ENCODE measurements at regions not wholly inside any gene's neighbourhood (a gene's known extent, or its start where the extent isn't known, plus 50 kb on each side); places are given as distances from the start of the nearest gene placed in this dataset.

DNA sequence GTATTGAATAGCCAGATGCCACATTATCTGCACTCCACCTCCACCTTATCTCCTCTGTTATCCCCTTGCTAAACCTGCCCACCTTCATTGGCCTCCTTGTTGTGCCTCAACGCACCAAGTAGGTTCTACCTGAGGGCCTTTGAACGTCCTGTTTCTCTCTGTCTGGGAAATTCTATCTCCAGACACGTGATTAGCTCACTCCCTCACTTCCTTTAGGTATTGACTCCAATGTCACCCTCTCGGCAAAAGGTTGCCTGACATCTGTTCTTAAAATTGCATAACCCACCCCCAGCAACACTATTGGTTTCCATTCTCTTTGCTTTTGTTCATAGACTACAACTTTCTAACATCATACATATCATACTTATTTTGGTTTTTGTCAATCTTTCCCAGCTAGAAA is 56.5 kb upstream of the MEDAG start:
- DNase-seq (ENCODE audit: low read depth) = no peak
- no peak overlapping the region for H3K4me3 ChIP-seq (ENCODE audit: low read depth, low read length)
- TF ChIP-seq, protein P1, sequence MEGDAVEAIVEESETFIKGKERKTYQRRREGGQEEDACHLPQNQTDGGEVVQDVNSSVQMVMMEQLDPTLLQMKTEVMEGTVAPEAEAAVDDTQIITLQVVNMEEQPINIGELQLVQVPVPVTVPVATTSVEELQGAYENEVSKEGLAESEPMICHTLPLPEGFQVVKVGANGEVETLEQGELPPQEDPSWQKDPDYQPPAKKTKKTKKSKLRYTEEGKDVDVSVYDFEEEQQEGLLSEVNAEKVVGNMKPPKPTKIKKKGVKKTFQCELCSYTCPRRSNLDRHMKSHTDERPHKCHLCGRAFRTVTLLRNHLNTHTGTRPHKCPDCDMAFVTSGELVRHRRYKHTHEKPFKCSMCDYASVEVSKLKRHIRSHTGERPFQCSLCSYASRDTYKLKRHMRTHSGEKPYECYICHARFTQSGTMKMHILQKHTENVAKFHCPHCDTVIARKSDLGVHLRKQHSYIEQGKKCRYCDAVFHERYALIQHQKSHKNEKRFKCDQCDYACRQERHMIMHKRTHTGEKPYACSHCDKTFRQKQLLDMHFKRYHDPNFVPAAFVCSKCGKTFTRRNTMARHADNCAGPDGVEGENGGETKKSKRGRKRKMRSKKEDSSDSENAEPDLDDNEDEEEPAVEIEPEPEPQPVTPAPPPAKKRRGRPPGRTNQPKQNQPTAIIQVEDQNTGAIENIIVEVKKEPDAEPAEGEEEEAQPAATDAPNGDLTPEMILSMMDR (IDR thresholded peaks at IDR 0.05; ENCODE audit: insufficient read depth, low read depth, low read length, missing control alignments) = no peak

DNA sequence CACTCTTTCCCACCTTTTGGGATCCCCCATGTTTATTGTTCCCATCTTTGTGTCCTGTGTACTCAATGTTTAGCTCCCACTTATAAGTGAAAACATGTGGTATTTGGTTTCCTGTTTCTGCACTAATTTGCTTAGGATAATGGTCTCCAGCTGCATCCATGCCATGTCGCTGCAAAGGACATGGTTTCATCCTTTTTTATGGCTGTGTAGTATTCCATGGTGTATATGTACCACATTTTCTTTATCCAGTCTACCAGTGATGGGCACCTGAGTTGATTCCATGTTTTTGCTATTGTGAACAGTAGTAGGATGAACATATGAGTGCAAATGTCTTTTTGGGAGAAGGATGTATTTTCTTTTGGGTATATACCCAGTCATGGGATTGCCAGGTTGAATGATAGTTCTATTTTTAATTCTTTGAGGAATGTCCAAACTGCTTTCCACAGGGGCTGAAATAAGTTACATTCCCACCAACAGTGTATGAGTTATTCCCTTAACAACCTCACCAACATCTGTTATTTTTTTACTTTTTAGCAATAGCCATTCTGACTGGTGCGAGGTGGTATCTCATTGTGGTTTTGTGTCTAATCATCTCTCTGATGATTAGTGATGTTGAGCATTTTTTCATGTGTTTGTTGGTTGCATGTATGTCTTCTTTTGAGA is 55.7 kb upstream of the MEDAG start:
- DNase-seq (ENCODE audit: low read depth) = no peak
- TF ChIP-seq, protein P1 (IDR thresholded peaks at IDR 0.05; ENCODE audit: insufficient read depth, low read depth, low read length, missing control alignments) = no peak
- H3K4me3 ChIP-seq (ENCODE audit: low read depth, low read length) = no peak overlapping the region

DNA sequence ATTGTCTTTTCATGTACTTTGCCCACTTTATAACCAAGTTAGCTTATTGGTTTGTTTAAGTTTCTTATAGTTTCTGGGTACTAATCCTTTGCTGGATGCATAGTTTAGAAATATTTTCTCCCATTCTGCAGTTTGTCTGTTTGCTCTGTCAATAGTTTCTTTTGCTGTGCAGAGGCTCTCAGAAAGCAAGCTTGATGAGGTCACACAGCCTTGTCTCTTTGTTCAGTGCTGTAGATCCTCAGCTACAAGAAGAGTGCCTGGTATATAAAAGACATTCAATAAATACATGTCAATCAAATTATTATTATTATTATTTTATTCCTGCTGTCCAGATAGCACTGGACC is 55.2 kb upstream of the MEDAG start:
- no peak for DNase-seq (ENCODE audit: low read depth)
- no peak overlapping the region for H3K4me3 ChIP-seq (ENCODE audit: low read depth, low read length)
- TF ChIP-seq, protein P1 (IDR thresholded peaks at IDR 0.05; ENCODE audit: insufficient read depth, low read depth, low read length, missing control alignments) = no peak

DNA sequence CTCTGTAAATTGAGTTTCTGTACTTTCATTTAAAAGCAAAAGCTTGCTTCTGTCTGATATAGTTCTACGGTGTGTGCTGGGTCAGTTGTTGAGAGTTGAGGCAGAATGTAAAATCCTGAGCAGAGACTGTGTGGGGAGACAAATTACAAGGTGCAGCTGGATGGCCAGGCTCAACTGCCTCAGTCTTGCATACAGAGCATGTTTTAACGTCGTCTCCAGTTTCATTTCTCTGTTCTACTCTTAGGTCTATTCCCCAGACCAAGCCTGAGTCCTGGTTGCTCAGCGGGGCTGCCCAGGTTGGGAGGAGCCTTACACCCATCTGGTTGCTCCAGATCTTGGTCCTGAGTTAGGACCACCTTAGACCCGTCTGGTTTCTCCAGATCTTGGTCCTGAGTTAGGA is 54.4 kb upstream of the MEDAG start:
- TF ChIP-seq, protein P1 (IDR thresholded peaks at IDR 0.05; ENCODE audit: insufficient read depth, low read depth, low read length, missing control alignments) = no peak
- H3K4me3 ChIP-seq (ENCODE audit: low read depth, low read length) = no peak overlapping the region
- DNase-seq (ENCODE audit: low read depth) = peak; percentile 75

DNA sequence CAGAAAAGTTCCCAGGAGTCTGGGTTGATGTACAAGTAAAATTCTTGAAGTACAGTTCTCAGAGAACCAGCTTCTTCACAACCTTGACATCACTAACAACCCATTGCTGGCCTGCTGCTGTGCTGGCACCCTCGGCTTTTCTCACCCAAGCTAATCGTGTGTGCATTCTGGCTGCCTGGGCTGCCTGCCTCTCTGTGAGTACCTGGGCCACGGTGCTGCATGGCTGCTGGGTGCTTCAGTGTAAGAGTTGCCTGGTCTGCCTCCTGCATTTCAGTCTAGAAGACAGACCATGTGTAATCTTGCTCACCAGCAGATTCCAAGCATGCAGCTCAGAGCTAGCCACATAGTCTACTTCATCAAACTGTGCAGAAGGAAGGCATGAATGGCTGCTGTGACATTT is 50.5 kb upstream of the MEDAG start:
- no peak for DNase-seq (ENCODE audit: low read depth)
- TF ChIP-seq, protein P1 (IDR thresholded peaks at IDR 0.05; ENCODE audit: insufficient read depth, low read depth, low read length, missing control alignments) = no peak

DNA sequence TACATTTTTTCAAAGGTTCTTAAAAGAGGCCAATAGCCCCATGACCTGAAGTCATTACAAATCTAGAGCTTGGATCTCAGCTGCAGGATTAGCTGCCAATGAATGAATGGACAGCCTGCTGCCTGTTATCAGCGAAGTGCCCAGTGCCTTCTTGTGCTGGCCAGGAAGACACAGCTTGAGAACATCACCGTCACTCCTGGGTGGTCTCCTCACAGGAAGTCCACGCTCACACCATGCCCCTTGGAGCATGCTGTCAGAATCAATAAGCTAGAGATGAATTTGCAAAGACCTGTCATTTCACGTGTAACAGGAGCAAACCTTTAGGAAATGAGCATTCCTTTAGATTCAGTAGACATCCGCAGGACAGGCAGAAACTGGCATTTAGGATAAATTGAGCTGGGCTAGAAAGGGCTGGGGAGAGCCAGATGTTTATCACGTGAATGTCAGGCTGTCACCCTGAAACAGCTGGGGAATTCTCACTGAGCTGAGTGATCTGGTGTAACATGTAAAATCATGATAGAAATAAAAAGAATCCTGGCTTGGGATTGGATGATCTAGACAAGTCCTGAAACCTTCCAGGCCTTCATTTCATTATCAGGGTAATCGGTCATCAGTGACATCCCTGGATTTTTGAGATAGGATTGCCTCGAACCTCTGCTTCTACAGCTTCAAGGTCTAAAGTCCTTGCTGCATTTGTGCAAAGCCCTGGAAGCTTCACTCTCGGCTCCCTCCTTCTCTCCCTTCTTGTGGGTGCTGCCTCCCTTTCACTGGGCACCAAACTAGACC is 49.9 kb upstream of the MEDAG start:
- no peak for DNase-seq (ENCODE audit: low read depth)
- TF ChIP-seq, protein P1 (IDR thresholded peaks at IDR 0.05; ENCODE audit: insufficient read depth, low read depth, low read length, missing control alignments) = no peak
- no peak overlapping the region for H3K4me3 ChIP-seq (ENCODE audit: low read depth, low read length)

More for the DNA sequence above, 50.5 kb upstream of the MEDAG start:
- H3K4me3 ChIP-seq (ENCODE audit: low read depth, low read length) = no peak overlapping the region
